GM10266 (cell line): ENCODE measurements at regions not wholly inside any gene's neighbourhood (a gene's known extent, or its start where the extent isn't known, plus 50 kb on each side); places are given as distances from the start of the nearest gene placed in this dataset.
"Not testable (repeated sequence)": the region's sequence is repeated elsewhere in the genome, so short reads cannot be mapped to it uniquely, and the experiment has no call there.

ENCODE experiments used
- DNase-seq: peaks from one replicate; pipeline ENCODE4 v3.0.0; 2012; ENCODE audit errors: extremely low spot score
- TF ChIP-seq, protein P1 (sequence below): IDR thresholded peaks from 2 replicates; pipeline ENCODE4 v1.5.1; 2012; ENCODE audit warnings: mild to moderate bottlenecking, low read depth; ENCODE audit not compliant: control insufficient read depth, insufficient read depth; ENCODE audit errors: missing control alignments

DNA sequence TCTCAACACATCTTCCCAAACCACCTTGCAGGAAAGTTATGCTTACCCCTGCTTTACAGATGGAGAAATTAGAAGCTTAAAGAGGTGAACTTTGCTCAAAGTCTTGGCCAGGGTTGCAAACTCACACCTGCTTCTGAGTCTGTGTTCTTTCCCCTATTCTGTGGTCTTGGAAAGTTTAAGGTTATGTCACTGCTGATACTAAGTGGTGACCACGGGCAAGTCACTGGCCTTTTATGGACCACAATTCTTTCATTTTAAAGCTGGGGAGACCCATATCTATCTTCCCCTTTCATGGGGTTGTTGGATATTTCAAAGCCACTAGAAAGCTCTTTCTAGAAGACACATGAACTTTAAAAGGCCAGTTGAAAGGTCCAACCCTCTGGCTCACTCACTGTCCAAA, 95.4 kb upstream of the KLF4 start:
- DNase-seq = no peak
- TF ChIP-seq, protein P1, sequence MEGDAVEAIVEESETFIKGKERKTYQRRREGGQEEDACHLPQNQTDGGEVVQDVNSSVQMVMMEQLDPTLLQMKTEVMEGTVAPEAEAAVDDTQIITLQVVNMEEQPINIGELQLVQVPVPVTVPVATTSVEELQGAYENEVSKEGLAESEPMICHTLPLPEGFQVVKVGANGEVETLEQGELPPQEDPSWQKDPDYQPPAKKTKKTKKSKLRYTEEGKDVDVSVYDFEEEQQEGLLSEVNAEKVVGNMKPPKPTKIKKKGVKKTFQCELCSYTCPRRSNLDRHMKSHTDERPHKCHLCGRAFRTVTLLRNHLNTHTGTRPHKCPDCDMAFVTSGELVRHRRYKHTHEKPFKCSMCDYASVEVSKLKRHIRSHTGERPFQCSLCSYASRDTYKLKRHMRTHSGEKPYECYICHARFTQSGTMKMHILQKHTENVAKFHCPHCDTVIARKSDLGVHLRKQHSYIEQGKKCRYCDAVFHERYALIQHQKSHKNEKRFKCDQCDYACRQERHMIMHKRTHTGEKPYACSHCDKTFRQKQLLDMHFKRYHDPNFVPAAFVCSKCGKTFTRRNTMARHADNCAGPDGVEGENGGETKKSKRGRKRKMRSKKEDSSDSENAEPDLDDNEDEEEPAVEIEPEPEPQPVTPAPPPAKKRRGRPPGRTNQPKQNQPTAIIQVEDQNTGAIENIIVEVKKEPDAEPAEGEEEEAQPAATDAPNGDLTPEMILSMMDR = no peak

DNA sequence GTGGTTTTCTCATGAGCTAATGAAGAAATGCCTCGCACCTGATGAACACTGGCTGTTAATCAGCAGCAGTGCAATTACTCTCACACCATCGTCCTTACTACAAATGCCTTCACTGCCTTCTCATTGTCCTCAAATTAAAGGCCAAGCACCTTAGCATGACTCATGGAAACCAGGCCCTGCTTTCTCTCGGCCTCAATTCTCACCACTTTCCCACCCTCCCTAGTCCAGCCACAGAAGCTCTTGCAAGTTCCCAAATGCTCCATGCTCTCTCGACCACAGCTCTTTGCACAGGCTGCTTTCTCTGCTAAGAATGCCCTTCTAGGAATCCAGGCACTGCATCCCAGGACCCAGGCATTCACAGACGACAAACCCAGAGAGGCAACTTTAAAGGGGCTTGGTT, 94.6 kb upstream of the KLF4 start:
- DNase-seq = no peak
- TF ChIP-seq, protein P1 = no peak

DNA sequence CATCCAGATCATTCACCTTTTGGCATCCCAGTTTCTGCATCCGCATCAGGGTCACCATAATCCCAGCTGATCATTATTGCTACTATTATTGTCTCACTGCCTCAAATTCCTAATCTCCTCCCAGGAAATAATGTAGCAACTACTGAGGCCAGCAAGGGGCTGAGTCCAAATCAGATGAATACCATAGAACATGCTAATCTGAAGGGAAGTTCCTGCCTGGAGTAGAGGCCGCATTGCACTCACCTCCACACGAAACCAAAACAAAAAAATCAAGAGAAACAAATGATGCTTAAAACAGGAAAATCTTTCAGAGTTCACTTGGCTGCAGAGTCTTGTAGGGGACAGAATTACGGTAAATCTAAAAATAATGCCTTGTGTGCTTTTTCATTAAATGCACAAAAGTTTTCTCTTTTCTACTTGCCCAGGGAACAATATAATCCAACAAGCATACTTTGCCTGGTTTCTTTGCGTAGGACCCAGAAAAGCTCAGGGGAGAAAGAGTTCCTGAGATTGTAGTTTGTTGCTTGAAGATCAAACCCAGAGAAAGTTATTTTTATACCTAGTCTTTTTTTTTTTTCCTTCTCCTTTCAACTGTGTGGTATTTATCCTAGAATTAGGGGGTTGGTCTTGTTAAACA, 87.7 kb upstream of the KLF4 start:
- TF ChIP-seq, protein P1 = no peak
- DNase-seq = no peak

DNA sequence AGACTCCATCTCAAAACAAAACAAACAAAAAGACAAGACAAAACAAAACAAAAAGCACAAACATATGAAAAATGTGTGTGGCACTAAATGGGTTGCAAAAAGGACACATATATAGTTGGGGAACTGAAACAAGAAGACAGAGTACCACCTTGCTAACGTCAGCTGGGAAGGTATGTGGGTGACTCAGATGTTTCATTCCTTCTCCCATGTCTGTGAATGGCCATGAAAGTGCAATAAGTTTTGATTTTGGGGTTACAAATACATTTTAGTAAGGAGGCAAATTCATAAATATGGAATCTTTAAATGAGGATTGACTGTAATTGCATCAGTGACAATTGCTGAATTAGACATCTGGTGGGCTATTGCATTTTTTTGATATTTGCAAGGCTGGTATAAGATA, 81.6 kb upstream of the KLF4 start:
- no peak for DNase-seq
- TF ChIP-seq, protein P1 = no peak

DNA sequence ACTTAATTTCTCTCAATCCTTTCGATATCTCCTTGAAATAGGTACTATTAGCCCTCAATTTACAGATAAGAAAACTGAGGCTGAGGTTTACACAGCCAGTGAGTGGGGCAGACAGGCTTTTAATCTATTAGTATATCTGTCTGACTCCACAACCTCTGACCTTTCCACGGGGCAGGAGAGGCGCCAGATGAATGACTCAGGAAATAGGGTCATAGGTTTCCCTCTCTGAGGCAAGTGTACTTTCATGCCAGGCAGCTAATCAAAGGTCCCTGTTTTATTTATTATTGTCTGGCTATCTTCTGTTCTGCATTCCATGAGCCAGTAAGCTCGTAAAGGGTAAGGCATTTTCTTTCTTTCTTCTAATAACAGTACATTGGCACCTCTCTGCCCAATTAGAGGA, 79.6 kb upstream of the KLF4 start:
- TF ChIP-seq, protein P1 = no peak
- no peak for DNase-seq

DNA sequence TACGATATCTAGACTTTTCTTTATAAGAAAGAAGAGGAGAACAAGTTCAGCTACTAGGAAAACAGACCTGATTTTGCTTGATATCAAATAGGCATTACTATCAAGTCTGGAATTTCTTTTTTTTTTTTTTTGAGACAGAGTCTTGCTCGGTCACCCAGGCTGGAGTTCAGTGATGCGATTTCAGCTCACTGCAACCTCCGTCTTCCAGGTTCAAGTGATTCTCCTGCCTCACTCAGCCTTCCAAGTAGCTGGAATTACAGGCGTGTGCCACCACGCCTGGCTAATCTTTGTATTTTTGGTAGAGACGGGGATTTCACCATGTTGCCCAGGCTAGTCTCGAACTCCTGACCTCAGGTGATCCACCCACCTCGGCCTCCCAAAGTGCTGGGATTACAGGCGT, 78.8 kb upstream of the KLF4 start:
- DNase-seq = not testable (repeated sequence)

DNA sequence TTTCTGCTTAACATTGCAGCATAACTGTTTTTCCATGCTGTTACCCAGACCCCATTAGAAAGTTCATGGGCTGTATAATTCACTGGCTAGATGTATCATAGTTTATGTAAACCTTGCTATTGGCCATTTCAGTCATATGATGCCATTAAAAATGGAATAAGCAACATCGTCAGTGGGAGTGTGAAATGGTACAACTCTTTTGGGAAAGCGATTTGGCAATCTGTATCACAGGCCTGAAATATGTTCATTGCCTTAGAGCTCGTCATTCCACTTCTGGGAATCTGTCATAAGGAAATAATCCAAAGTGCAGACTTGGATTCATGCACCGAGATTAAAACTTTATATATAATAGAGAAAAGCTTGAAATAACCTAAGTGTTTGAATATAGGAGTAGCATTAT, 77.9 kb upstream of the KLF4 start:
- DNase-seq = no peak
- TF ChIP-seq, protein P1 = no peak

DNA sequence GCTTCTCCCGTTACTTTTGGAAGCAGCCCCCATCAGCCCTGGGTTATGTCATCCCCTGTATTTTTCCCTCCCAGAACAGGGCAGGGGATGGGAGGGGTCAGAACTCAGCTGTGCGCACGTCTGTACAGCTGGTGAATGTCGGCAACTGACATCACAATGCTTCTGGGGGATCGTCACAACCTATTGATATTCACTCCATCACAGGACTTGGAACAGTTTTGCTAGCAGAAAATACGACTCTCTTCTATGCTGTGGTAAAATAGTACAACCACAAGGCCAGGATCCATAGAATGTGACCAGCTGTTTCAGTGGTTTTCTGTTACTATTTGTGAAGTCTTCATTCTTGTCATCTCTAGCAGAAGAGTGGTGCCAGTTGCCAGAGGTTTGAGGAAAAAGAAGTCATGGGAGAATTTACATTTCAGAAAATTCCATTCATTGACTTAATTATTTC, 77.1 kb upstream of the KLF4 start:
- TF ChIP-seq, protein P1 = no peak
- no peak for DNase-seq
